ENCODE measurements at regions not wholly inside any gene's neighbourhood (a gene's known extent, or its start where the extent isn't known, plus 50 kb on each side); places are given as distances from the start of the nearest gene placed in this dataset.

GRCh38 chr6:109226353-109226752 lies 131.0 kb downstream of the CEP57L1 start:
- intact Hi-C loops (cut with DNase I): no loop called here
- Histone ChIP-seq H3K4me1 (peaks cover 0 to 9% (median 4%) of the 10 kb centered on the region in 3 donors), H3K27ac (no peak overlapping the region), H3K27me3 (no peaks in the 10 kb centered on the region), H3K4me3 (no peak overlapping the region), H3K36me3 (no peaks in the 10 kb centered on the region), H3K9me3 (no peaks in the 10 kb centered on the region)
- no peak for TF ChIP-seq POLR2A (IDR thresholded peaks at IDR 0.05)
- TF ChIP-seq CTCF (IDR thresholded peaks at IDR 0.05): no peak
- no peak for DNase-seq

GRCh38 chr6:109225946-109226345 lies 130.6 kb downstream of the CEP57L1 start:
- intact Hi-C loops (cut with DNase I): no loop called here
- no peak overlapping the region for H3K27ac ChIP-seq
- 82 to 84% methylated on average over 6 of the region's 6 CpGs for WGBS, 2 donors

GRCh38 chr6:109224994-109225393 lies 129.7 kb downstream of the CEP57L1 start:
- DNase-seq: no peak
- WGBS, 2 donors: 58 to 64% methylated on average over 1 of the region's 1 CpG
- H3K9me3 ChIP-seq: no peaks in the 10 kb centered on the region
- no peaks in the 10 kb centered on the region for H3K27me3 ChIP-seq
- intact Hi-C loops (cut with DNase I): no loop called here
- no peaks in the 10 kb centered on the region for H3K36me3 ChIP-seq
- TF ChIP-seq POLR2A (IDR thresholded peaks at IDR 0.05) (no peak), CTCF (IDR thresholded peaks at IDR 0.05) (no peak)
- H3K27ac ChIP-seq: no peak overlapping the region
- H3K4me1 ChIP-seq: peaks cover 0 to 9% (median 4%) of the 10 kb centered on the region in 3 donors
- H3K4me3 ChIP-seq: no peak overlapping the region

More at GRCh38 chr6:109225946-109226345, 130.6 kb downstream of the CEP57L1 start:
- Histone ChIP-seq H3K9me3 (no peaks in the 10 kb centered on the region), H3K36me3 (no peaks in the 10 kb centered on the region), H3K4me3 (no peak overlapping the region), H3K27me3 (no peaks in the 10 kb centered on the region), H3K4me1 (peaks cover 0 to 9% (median 4%) of the 10 kb centered on the region in 3 donors)
- no peak for DNase-seq
- TF ChIP-seq CTCF (IDR thresholded peaks at IDR 0.05) (no peak), POLR2A (IDR thresholded peaks at IDR 0.05) (no peak)

- H3K4me1 ChIP-seq: peaks cover 0 to 9% (median 0%) of the 10 kb centered on the region in 3 donors
- intact Hi-C loops (cut with DNase I): no loop called here
- WGBS, 2 donors: 73 to 76% methylated on average over 4 of the region's 4 CpGs
- DNase-seq: no peak
- no peaks in the 10 kb centered on the region for H3K27me3 ChIP-seq
- no peaks in the 10 kb centered on the region for H3K9me3 ChIP-seq
- H3K27ac ChIP-seq: no peak overlapping the region
- no peak for TF ChIP-seq POLR2A (IDR thresholded peaks at IDR 0.05)
- TF ChIP-seq CTCF (IDR thresholded peaks at IDR 0.05): no peak
- no peaks in the 10 kb centered on the region for H3K36me3 ChIP-seq
- H3K4me3 ChIP-seq: no peak overlapping the region
Measured at GRCh38 chr6:109224107-109224875, 129.0 kb downstream of the CEP57L1 start.

GRCh38 chr6:109222848-109223247 lies 127.5 kb downstream of the CEP57L1 start:
- intact Hi-C loops (cut with DNase I): no loop called here
- no peak for TF ChIP-seq CTCF (IDR thresholded peaks at IDR 0.05)
- no peak for TF ChIP-seq POLR2A (IDR thresholded peaks at IDR 0.05)
- H3K9me3 ChIP-seq: no peaks in the 10 kb centered on the region
- DNase-seq: no peak
- no peak overlapping the region for H3K4me3 ChIP-seq
- H3K27ac ChIP-seq: no peak overlapping the region
- H3K36me3 ChIP-seq: no peaks in the 10 kb centered on the region
- 87 to 93% methylated on average over 3 of the region's 3 CpGs for WGBS, 2 donors
- no peaks in the 10 kb centered on the region for H3K27me3 ChIP-seq
- H3K4me1 ChIP-seq: peaks cover 0 to 9% (median 0%) of the 10 kb centered on the region in 3 donors
